GM12865 (cell line): ENCODE measurements at regions not wholly inside any gene's neighbourhood (a gene's known extent, or its start where the extent isn't known, plus 50 kb on each side); places are given as distances from the start of the nearest gene placed in this dataset.

Experiments used
- DNase-seq: peaks from one replicate; pipeline ENCODE4 v3.0.0; 2010; ENCODE audit warnings: low read depth
- H3K4me3 ChIP-seq: 2 replicates; pipeline ENCODE4 v1.5.1; 2011; ENCODE audit warnings: mild to moderate bottlenecking, low read depth, low read length, control low read depth
- TF ChIP-seq, protein P1 (sequence below): IDR thresholded peaks from 2 replicates; pipeline ENCODE4 v1.5.1; 2011; ENCODE audit warnings: low read length, control low read depth, low read depth, inconsistent platforms; ENCODE audit not compliant: insufficient read depth; ENCODE audit errors: missing control alignments

DNA sequence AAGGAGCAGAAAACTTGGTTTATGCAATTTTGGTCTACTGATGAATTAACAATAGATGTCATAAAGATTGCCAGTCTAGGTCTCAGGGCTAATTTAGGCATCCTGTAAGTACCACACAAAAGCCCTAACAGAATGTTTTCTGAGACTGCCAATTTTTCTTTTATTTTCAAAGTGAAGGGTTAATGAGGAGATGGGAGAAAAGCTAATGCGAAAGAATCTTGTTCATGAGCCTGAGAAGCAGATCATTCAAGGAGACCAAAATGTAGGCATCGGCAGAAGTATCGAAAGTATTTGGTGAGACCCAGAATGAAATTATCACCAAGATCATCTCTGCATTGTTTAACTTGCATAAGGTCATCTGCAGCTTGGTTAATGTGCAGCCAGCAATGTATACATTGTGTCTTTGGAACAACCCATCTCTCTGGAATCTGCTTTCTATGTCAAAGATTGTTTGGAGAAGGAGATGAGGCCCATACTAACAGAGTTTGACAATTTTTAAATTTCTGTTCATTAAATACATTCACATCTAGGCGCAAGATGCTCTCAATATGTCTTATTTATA, 163.3 kb upstream of the GLI3 start:
- TF ChIP-seq, protein P1, sequence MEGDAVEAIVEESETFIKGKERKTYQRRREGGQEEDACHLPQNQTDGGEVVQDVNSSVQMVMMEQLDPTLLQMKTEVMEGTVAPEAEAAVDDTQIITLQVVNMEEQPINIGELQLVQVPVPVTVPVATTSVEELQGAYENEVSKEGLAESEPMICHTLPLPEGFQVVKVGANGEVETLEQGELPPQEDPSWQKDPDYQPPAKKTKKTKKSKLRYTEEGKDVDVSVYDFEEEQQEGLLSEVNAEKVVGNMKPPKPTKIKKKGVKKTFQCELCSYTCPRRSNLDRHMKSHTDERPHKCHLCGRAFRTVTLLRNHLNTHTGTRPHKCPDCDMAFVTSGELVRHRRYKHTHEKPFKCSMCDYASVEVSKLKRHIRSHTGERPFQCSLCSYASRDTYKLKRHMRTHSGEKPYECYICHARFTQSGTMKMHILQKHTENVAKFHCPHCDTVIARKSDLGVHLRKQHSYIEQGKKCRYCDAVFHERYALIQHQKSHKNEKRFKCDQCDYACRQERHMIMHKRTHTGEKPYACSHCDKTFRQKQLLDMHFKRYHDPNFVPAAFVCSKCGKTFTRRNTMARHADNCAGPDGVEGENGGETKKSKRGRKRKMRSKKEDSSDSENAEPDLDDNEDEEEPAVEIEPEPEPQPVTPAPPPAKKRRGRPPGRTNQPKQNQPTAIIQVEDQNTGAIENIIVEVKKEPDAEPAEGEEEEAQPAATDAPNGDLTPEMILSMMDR: no peak
- no peak overlapping the region for H3K4me3 ChIP-seq
- DNase-seq: no peak

DNA sequence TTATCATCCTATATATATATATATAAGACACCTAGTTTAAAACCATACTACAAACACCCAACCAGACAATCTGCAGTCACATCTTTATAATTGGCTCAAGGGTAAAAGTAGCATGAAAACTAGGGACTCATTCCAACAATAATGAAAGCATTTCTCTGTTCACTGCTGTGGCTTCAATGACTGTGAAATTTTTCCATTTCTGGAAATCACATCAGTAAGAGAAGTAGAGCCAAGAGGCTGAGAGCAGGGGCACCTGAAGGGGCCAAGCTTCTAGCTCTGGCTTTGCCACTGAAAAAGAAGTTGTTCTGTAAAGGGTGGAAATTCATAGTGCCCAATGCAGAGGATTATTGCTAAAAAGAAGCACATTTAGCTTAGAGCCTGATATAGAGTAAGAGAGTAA, 158.6 kb upstream of the GLI3 start:
- TF ChIP-seq, protein P1: no peak
- H3K4me3 ChIP-seq: no peak overlapping the region
- no peak for DNase-seq

DNA sequence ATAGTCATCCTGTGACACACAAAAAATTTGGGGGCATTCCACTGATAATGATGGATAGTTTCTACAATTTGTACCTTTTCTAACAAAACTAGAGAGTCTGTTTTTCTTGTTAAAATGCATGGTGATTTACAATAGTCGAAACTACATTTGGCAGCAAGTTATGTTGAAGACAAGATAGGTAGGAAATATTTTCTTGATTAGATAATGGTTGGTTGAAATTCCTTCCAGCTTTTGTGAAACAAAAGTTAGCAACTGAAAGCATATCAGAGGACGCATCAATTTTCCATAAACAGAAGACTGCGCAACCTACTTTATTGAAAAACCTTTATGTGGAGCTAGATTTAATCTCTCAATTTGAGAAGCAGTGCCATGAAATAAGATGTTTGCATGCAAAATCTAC, 155.8 kb upstream of the GLI3 start:
- H3K4me3 ChIP-seq: no peak overlapping the region
- no peak for DNase-seq
- TF ChIP-seq, protein P1: no peak

DNA sequence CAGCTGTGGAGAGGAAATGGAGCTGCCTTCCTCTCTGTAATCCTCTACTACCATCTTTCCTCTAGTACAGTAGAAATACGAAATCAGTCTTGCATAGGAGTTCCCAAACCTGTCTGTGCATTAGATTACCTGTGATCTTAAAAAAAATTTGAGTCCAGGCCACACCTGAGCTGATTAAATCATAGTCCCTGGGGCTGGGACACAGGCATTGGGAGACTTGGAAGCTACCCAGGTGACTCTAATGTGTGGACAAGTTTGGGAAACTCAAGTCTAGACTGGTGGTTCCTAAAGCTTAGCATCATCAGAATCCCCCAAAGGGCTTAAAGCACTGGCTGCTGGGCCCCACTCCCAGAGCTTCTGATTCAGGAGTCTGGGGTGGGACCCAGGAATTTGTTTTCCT, 152.7 kb upstream of the GLI3 start:
- TF ChIP-seq, protein P1: no peak
- no peak overlapping the region for H3K4me3 ChIP-seq
- no peak for DNase-seq

DNA sequence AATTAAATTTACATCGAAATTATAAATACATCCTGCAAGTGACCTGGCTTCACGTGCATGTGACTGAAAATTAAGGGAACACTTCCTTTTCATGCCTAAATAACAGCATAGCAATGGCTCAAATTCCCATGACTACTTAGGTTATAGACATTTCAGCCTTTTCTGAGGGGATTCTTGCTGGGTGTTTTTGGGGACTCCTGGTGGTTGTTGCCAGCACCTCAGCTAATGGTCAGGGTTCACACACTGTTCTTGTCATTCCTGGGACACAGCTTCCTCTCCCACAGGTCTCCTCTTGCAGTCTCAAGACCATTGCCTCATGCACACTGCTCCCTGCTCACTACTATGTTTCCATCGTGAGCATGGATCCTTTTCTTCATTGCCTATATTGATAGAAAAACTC, 148.9 kb upstream of the GLI3 start:
- TF ChIP-seq, protein P1: no peak
- no peak overlapping the region for H3K4me3 ChIP-seq
- no peak for DNase-seq

DNA sequence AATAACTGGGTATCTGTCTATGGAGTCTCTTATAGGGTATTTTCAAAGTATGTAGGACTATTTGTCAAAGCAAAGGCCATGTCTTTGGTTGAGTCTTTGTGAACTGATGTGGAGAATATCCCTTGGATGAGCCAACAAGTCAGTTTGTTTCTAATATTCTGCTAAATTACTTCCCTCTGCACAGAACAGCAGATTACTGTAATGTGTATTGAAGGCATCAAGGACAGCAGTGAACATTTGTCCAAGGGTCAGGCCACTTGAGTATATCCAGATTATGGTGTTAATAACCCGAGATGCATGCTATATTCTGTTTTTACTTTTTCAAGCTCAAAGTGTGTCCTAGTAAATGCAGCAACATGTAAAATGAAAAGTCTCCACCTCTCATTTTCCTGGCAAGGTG, 144.2 kb upstream of the GLI3 start:
- H3K4me3 ChIP-seq: no peak overlapping the region
- TF ChIP-seq, protein P1: no peak
- DNase-seq: no peak

DNA sequence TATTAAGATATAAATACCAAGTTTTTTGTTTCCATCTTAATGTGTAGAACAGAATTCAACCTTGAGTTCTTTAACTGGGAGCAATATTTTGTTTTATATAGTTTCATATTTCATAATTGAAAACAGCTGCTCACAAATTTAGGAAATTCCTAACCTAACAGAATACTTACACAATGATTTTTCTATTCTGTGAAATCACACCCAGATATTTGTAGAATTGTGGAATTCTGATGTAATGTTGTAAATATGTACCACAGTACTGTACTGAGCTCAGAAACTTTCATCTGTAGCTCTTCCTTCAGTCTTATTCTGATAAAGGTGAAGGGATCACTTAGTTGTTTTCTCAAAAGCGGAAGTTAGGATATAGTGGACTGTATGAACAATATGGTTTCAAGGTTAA, 143.4 kb upstream of the GLI3 start:
- no peak for DNase-seq
- TF ChIP-seq, protein P1: no peak
- no peak overlapping the region for H3K4me3 ChIP-seq
